ENCODE measurements at regions not wholly inside any gene's neighbourhood (a gene's known extent, or its start where the extent isn't known, plus 50 kb on each side); places are given as distances from the start of the nearest gene placed in this dataset.

- Mint-ChIP-seq H3K27ac (peak overlapping the region; percentile 25), H3K9me3 (peaks cover 5% of the 10 kb centered on the region), H3K4me1 (peaks cover 68% of the 10 kb centered on the region), H3K4me3 (no peak overlapping the region), H3K36me3 (no peaks in the 10 kb centered on the region), H3K27me3 (ENCODE audit: low read depth) (no peaks in the 10 kb centered on the region)
- DNase-seq (ENCODE audit: low spot score in 2 of 2, unreplicated experiment in 2 of 2), result no peak
- no peak for TF ChIP-seq CTCF (IDR thresholded peaks at IDR 0.05; ENCODE audit: unreplicated experiment)
Observed at GRCh38 chr3:161793194-161793930, 296.8 kb downstream of the OTOL1 start.

DNA sequence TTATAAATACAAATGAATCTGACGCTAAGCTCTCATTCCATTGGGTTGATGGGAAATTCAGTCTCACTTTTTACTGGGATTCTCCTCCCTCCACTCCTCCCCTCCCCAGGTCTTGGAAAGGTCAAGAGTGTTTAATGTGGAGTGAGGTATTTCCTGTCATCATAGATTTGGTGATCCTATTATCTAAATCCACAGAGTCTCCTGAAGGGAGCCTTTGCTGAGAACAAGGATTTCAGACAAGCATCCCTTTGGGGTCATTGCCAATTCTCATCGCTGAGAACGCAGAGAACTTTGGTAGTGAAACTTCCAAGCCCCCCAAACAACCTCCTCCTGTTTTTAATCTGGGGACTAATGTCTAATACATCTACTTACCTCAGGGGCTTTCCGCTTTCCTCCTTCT, 297.9 kb downstream of the OTOL1 start:
- peak overlapping the region; percentile 79 for H3K27ac Mint-ChIP-seq
- H3K4me3 Mint-ChIP-seq, result no peak overlapping the region
- no peak for TF ChIP-seq CTCF (IDR thresholded peaks at IDR 0.05; ENCODE audit: unreplicated experiment)
- peaks cover 6% of the 10 kb centered on the region for H3K9me3 Mint-ChIP-seq
- no peaks in the 10 kb centered on the region for H3K27me3 Mint-ChIP-seq (ENCODE audit: low read depth)
- peaks cover under 1% of the 10 kb centered on the region for H3K36me3 Mint-ChIP-seq
- peak in 1 of 2 experiments; percentile 37 for DNase-seq (ENCODE audit: low spot score in 2 of 2, unreplicated experiment in 2 of 2)
- H3K4me1 Mint-ChIP-seq, result peaks cover 56% of the 10 kb centered on the region

DNA sequence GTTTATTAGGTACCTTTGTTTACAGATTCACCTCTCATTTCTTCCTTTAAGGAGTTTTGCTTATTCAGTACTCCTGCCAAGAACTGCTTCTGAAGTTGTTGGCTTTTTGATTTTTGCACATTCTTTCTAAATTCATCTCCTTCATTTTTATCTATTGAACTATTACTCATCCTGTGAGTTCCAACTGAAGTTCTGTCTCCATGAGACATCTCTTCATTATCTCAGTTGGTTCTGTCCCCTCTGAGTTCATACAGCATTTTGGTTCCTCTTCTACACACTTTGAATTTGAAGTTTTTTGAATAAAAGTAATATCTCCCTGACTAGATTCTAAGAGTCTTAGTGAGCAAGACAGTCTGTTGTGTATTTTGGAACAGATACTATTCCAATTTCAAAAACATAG, 299.7 kb downstream of the OTOL1 start:
- no peaks in the 10 kb centered on the region for H3K27me3 Mint-ChIP-seq (ENCODE audit: low read depth)
- H3K36me3 Mint-ChIP-seq, result peaks cover 2% of the 10 kb centered on the region
- H3K27ac Mint-ChIP-seq, result peak overlapping the region; percentile 81
- H3K4me1 Mint-ChIP-seq, result peaks cover 45% of the 10 kb centered on the region
- peaks cover 19% of the 10 kb centered on the region for H3K9me3 Mint-ChIP-seq
- no peak for DNase-seq (ENCODE audit: low spot score in 2 of 2, unreplicated experiment in 2 of 2)
- H3K4me3 Mint-ChIP-seq, result peak overlapping the region; percentile 2
- no peak for TF ChIP-seq CTCF (IDR thresholded peaks at IDR 0.05; ENCODE audit: unreplicated experiment)

DNA sequence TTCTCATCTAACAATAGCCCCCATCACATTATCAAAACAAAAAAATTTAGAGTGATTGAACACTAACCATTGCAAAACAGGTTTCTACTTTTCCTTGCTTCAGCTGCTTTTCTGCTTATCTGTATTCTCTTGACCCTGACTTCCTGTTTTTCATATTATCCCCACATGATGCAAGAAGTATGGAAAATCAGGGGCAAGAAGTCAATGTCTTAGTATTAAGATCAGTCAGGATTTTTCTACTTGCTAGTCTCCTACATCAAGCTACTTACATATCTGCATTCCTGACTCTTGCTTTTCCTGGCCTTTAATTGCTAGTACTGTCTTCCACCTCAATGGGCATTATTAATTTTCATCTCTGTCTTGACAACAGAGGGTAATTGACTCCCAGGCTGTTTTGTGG, 300.2 kb downstream of the OTOL1 start:
- peak overlapping the region; percentile 87 for H3K27ac Mint-ChIP-seq
- H3K9me3 Mint-ChIP-seq, result peaks cover 23% of the 10 kb centered on the region
- H3K27me3 Mint-ChIP-seq (ENCODE audit: low read depth), result no peaks in the 10 kb centered on the region
- no peak for DNase-seq (ENCODE audit: low spot score in 2 of 2, unreplicated experiment in 2 of 2)
- H3K4me3 Mint-ChIP-seq, result no peak overlapping the region
- H3K4me1 Mint-ChIP-seq, result peaks cover 40% of the 10 kb centered on the region
- peaks cover 4% of the 10 kb centered on the region for H3K36me3 Mint-ChIP-seq
- TF ChIP-seq CTCF (IDR thresholded peaks at IDR 0.05; ENCODE audit: unreplicated experiment), result no peak

DNA sequence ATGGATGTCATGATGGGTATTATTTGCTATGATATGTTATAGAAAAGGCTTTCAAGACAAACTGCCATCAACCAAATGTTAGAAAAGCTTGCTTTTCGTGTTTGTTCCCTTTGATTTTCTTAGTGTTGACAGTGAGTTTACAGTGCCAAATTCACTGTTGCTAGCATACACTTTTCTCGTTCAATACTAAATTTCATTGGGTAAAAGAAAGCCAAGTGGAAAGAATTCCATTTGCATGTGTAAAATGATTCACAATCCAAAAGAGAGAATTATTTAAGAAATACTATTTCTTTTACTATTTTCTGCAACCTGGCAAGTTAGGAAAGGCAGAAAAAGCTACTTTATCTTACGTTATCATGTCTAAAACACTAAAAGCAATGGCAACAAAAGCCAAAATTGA, 301.4 kb downstream of the OTOL1 start:
- no peak for DNase-seq (ENCODE audit: low spot score in 2 of 2, unreplicated experiment in 2 of 2)
- peaks cover 4% of the 10 kb centered on the region for H3K36me3 Mint-ChIP-seq

More for the DNA sequence above, 301.4 kb downstream of the OTOL1 start:
- peaks cover 35% of the 10 kb centered on the region for H3K4me1 Mint-ChIP-seq
- H3K9me3 Mint-ChIP-seq, result peaks cover 33% of the 10 kb centered on the region
- no peaks in the 10 kb centered on the region for H3K27me3 Mint-ChIP-seq (ENCODE audit: low read depth)
- H3K27ac Mint-ChIP-seq, result no peak overlapping the region
- TF ChIP-seq CTCF (IDR thresholded peaks at IDR 0.05; ENCODE audit: unreplicated experiment), result no peak
- no peak overlapping the region for H3K4me3 Mint-ChIP-seq

All from mesothelial cell of epicardium (in vitro differentiated cells).